SW 1271 (cell line): ENCODE measurements at regions not wholly inside any gene's neighbourhood (a gene's known extent, or its start where the extent isn't known, plus 50 kb on each side); places are given as distances from the start of the nearest gene placed in this dataset.
"Not testable (repeated sequence)": the region's sequence is repeated elsewhere in the genome, so short reads cannot be mapped to it uniquely, and the experiment has no call there.

Experiments
- DNase-seq, 2 experiments: peaks; one replicate each; lab custom pipeline; 2025; lab: John Stamatoyannopoulos, UW

- DNase-seq = no peak
These were observed 970.5 kb upstream of the SLC39A10 start for GRCh38 chr2:194686569-194686968.

DNA sequence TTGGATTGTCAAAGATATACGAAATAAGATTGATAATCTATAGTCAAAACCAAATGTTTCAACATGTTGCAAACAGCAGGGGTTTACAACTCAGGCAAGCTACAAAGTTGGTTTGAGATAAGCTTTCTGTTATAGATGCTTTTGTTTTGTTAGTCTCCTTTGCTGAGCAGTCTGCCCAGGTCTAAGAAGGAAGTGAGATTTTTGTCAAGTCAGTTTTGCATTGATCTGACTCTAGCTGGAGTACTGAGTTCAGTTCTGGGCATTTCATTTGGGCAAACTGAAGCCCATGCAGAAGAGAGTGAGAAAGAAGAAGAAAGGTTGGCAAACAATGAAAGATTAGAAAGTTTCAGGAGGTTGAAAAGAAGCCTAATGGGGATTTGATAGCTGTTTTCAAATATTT, 983.0 kb upstream of the SLC39A10 start:
- no peak for DNase-seq

DNA sequence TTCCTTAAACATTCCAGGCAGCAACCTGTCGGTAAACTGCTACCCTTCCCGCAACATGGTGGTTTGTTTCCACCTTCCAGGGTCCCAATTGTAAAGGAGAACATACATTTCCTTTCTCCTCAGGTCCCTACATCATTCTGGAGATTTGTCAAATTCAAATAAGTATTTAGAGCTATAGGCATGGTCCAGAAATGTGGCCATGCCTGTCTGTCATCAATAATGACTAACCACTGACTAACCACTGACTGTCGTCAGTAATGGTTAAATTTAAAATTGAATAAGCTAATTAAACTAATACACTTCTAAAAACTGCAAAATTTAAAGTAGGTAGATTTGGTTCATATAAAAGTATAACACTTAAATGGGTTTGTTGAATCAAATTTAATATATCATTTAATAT, 984.0 kb upstream of the SLC39A10 start:
- DNase-seq = no peak

DNA sequence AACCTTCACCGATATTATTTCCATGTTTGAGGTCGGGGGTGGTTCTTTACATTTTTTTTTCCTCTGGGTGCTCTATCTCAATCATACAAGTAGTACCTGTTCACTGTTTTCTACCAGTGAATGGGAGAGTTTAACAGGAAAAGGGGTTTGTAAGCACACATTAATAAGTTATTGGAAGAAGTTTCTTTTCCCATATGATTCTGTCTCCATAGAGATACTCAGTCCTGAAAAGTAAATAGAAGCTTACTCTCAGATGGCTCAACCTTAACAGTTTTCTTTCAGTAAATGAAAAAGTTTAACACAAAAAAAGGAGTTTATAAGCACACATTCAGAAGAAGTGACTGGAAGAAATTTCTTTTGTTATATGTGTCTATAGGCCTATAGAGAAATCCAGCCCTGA, 995.6 kb upstream of the SLC39A10 start:
- no peak for DNase-seq

- DNase-seq = not testable (repeated sequence)
These were observed 1018.0 kb upstream of the SLC39A10 start for GRCh38 chr2:194639057-194639456.

GRCh38 chr2:194621945-194622344, 1035.1 kb upstream of the SLC39A10 start:
- no peak for DNase-seq

DNA sequence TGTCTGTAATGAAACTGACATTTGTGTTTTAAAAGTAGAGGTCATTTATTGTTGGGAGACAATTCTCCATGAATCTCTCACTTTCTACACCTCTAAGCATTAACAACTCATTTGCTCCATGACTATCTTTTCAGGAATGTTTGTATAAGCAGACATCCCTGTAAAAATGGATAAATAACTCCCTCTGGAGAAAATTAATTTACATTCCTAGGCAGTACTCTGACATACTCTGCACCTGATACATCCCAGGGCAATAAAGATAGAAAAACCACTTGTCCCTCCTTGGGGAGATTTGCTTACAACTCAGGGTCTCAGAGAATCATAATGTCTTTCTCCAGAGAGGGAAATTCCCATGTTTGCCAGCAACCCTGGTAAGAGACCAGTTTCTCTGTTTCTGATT, 1037.7 kb upstream of the SLC39A10 start:
- DNase-seq = no peak

- DNase-seq = no peak
These were observed 1038.6 kb upstream of the SLC39A10 start for GRCh38 chr2:194618432-194618831.

DNA sequence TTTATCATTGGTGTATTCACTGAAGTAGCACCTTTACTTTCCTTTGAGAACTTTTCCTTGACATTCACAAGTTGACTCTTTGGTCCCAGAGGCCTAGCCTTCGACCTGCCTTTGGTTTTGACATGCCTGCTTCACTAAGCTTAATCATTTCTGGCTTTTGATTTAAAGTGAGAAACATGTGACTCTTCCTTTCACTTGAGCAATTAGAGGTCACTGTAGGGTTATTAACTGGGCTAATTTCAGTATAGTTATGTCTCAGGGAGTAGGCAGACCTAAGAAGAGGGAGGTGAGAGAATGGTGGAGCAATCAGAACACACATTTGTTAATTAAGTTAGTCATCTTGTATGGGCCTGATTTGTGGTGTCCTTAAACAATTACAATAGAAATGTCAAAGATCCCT, 1040.7 kb upstream of the SLC39A10 start:
- DNase-seq = no peak

DNA sequence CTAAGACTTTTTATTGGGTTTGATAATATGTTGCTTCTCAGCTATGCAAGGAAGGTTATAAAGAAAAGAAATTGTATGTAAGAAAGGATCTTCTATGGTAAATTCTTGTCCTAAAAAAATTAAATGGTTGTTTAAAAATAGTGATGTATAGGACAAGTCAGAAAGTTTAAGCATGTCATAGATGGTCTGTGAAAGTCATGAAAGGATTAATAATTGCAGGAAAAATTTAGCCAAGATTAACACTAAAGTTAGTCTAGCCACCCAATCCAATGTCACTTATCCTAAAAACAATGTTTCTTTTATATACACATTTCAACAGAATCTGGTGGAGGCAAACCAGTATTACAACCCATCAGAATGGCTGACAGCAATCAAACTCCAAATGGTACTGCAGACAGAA, 1046.7 kb upstream of the SLC39A10 start:
- DNase-seq = no peak

- DNase-seq = no peak
These were observed 1053.6 kb upstream of the SLC39A10 start for GRCh38 chr2:194603429-194603828.

DNA sequence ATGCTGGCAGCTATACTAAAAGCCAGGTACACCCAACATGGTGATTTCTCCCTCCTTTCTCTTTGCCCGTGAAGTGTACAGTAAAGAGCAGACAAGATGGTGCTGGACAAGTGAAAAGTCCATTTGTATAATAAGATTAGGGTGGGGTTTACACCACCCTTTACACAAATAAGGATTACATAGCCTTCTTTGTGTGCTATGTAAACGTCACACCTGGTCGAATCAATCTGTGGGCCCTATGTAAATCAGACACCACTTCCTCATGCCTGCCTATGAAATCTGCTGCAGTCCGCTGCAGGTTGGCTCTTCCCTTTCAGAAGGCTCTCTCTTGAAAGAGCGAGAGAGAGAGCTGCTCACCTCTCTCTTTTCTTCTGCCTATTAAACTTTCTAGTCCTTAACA, 1054.3 kb upstream of the SLC39A10 start:
- no peak for DNase-seq

GRCh38 chr2:194591192-194591591, 1065.8 kb upstream of the SLC39A10 start:
- no peak for DNase-seq

GRCh38 chr2:194587739-194588270, 1069.2 kb upstream of the SLC39A10 start:
- DNase-seq = no peak

GRCh38 chr2:194567661-194568017, 1089.4 kb upstream of the SLC39A10 start:
- DNase-seq = no peak

DNA sequence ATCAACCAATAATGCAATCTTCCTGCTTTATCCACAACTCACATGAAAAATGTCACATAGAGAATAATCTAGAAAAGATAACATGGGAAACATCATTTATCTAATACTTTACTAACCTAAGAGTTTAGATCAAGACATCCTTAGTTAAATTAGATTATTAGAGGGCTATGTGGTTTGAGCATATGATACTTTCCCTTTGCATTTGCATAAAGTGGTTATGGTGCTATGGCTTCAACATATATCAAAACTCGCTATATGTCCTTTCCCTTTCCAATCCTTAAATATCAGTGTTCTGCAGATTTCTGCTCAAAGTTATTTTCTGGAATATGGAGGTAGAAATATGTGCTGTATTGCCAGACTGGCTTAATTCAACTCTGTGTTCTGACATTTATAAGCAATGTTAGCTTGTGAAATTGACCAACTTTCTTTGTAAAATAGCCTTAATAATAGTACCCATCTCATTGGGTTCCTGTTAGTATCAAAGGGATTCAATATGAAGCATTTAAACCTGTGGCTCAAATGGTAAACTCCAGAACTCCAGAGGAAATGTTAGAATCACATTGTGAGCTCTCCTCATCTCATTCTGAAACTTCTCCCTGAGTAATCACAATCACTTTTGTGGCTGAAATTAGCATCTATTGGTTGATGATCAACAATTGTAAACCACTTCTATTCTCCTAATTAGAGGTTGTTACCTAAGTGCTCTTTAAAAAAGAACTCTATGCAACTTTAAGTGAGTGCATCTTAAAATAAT, 1089.9 kb upstream of the SLC39A10 start:
- no peak for DNase-seq

GRCh38 chr2:194564422-194564821, 1092.6 kb upstream of the SLC39A10 start:
- DNase-seq = no peak

- no peak for DNase-seq
These were observed 1094.7 kb upstream of the SLC39A10 start for GRCh38 chr2:194562329-194562728.

DNA sequence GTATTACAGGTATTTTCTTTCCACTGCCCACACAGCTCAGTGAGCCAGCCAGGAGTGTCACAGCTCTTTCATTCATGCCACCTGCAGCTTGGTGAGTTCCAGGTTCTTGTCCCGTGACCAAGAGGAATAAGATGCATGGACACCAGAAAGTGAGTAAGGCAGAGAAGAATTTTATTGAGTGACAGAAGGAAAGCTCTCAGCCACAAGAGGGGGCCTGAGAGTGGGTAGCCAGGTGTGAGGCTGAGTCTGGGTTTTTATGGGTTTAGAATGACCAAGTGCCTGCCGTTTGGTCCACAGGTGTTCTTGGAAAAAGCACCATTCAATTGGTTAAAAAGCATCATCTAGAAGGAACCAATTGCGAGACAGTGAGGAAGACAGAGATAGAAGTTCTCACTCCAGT, 1097.1 kb upstream of the SLC39A10 start:
- DNase-seq = no peak

- no peak for DNase-seq
These were observed 1097.5 kb upstream of the SLC39A10 start for GRCh38 chr2:194559523-194559922.

- DNase-seq = no peak
These were observed 1099.0 kb upstream of the SLC39A10 start for GRCh38 chr2:194557993-194558392.

- DNase-seq = no peak
These were observed 1100.4 kb upstream of the SLC39A10 start for GRCh38 chr2:194556629-194557028.

- DNase-seq = no peak
These were observed 1103.0 kb upstream of the SLC39A10 start for GRCh38 chr2:194553980-194554379.

DNA sequence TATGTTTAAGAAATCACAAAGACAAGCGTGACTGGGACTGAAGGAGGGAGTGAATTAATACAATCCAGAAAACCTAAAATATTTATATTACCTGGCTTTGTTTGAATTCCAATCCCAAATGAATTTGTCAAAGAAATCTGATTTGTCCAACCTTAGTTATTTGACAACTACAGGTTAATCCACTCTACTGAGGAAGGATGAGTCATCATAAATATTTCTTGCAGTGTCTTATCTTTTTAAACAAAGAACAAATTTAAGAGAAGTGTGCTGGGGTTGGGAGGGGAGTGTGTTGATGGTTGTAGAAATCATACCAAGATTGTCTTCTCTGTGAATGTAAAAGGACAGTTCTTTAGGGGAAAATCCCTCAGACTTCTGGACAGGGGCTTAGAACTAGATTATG, 1106.3 kb upstream of the SLC39A10 start:
- DNase-seq = no peak
